Hepatocyte (in vitro differentiated cells): ENCODE measurements at regions not wholly inside any gene's neighbourhood (a gene's known extent, or its start where the extent isn't known, plus 50 kb on each side); places are given as distances from the start of the nearest gene placed in this dataset.
"Not testable (repeated sequence)": the region's sequence is repeated elsewhere in the genome, so short reads cannot be mapped to it uniquely, and the experiment has no call there.

ENCODE experiments used
- DNase-seq: peaks from one replicate; pipeline ENCODE4 v3.0.0-alpha.2; 2016; ENCODE audit warnings: low spot score
- H2AFZ ChIP-seq: fragments of 200-600 bp; sonication (generic); 2 replicates; pipeline ENCODE4 v1.6.0; 2016; ENCODE audit warnings: antibody characterized with exemption, mild to moderate bottlenecking
- H3K27ac ChIP-seq: fragments of 200-600 bp; sonication (generic); 2 replicates; pipeline ENCODE4 v1.5.1; 2016; ENCODE audit warnings: mild to moderate bottlenecking
- H3K27me3 ChIP-seq: fragments of 200-600 bp; sonication (generic); 2 replicates; pipeline ENCODE4 v1.6.1; 2016
- H3K36me3 ChIP-seq: fragments of 200-600 bp; sonication (generic); replicated peaks from 2 replicates; pipeline ENCODE4 v1.5.1; 2016; ENCODE audit warnings: low read depth; ENCODE audit not compliant: insufficient read depth
- H3K4me1 ChIP-seq: fragments of 200-600 bp; sonication (generic); 2 replicates; pipeline ENCODE4 v1.5.1; 2016; ENCODE audit warnings: mild to moderate bottlenecking, moderate library complexity; ENCODE audit not compliant: insufficient read depth
- H3K4me2 ChIP-seq: fragments of 200-600 bp; sonication (generic); 2 replicates; pipeline ENCODE4 v1.6.0; 2016
- H3K4me3 ChIP-seq: fragments of 200-600 bp; sonication (generic); 2 replicates; pipeline ENCODE4 v1.5.1; 2016; ENCODE audit warnings: mild to moderate bottlenecking
- H3K79me2 ChIP-seq: fragments of 200-600 bp; sonication (generic); 2 replicates; pipeline ENCODE4 v1.6.0; 2017; ENCODE audit warnings: mild to moderate bottlenecking
- H3K9me2 ChIP-seq: fragments of 200-600 bp; sonication (generic); replicated peaks from 2 replicates; pipeline ENCODE4 v1.6.0; 2017; ENCODE audit warnings: mild to moderate bottlenecking; ENCODE audit not compliant: insufficient read depth
- H3K9me3 ChIP-seq: fragments of 200-600 bp; sonication (generic); 2 replicates; pipeline ENCODE4 v1.5.1; 2016; ENCODE audit warnings: low read depth, mild to moderate bottlenecking
- H4K20me1 ChIP-seq: fragments of 200-600 bp; sonication (generic); 2 replicates; pipeline ENCODE4 v1.6.0; 2016; ENCODE audit warnings: mild to moderate bottlenecking; ENCODE audit not compliant: insufficient read depth, poor library complexity, severe bottlenecking
- EZH2 ChIP-seq: fragments of 200-600 bp; sonication (generic); IDR thresholded peaks from 2 replicates; pipeline ENCODE4 v1.6.1; 2016; ENCODE audit warnings: antibody characterized with exemption, mild to moderate bottlenecking, borderline replicate concordance
- EZH2phosphoT487 ChIP-seq: fragments of 200-600 bp; sonication (generic); IDR thresholded peaks from one replicate; pipeline ENCODE4 v1.6.1; 2018; ENCODE audit warnings: antibody characterized with exemption, mild to moderate bottlenecking, low read depth, moderate library complexity; ENCODE audit not compliant: unreplicated experiment, severe bottlenecking
- WGBS: methylation state at CpG from one replicate; pipeline ENCODE4 v1.1.6; 2016; ENCODE audit warnings: low lambda C conversion rate; ENCODE audit errors: missing lambda C conversion rate; 5-methylcytosine and 5-hydroxymethylcytosine counted together
- TF ChIP-seq, protein P1 (sequence below): fragments of 200-600 bp; sonication (generic); IDR thresholded peaks from 2 replicates; pipeline ENCODE4 v1.5.1; 2016; ENCODE audit warnings: antibody characterized with exemption, mild to moderate bottlenecking; ENCODE audit not compliant: poor library complexity

DNA sequence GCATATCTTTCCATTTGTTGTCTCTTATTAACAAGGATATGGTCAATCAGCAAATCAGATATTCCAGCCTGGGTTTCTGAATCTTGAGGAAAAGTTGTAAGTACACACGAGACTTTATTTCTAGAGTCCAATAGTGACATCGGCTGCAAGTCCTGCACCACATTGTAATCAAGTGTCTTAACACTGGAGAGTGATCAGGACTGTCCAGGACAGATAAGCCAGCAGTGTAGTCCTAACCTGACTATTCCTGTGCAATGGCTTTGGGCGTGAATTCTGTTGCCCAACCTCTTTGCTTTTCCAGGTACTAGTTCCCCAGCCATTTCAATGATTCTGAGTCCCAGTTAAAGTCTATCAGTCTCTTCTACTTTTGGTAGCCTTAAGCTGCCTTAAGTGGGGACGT lies 395.0 kb downstream of the PCDH10 start:
- Histone ChIP-seq H3K9me3 (no peaks in the 10 kb centered on the region), H3K79me2 (no peaks in the 10 kb centered on the region), H3K27ac (no peak overlapping the region), H3K4me2 (no peak overlapping the region), H3K27me3 (no peaks in the 10 kb centered on the region), H4K20me1 (no peaks in the 10 kb centered on the region), H3K4me3 (no peak overlapping the region), H2AFZ (no peak overlapping the region), H3K4me1 (no peaks in the 10 kb centered on the region), H3K36me3 (no peaks in the 10 kb centered on the region), H3K9me2 (no peaks in the 10 kb centered on the region)
- TF ChIP-seq EZH2: no peak
- TF ChIP-seq, protein P1, sequence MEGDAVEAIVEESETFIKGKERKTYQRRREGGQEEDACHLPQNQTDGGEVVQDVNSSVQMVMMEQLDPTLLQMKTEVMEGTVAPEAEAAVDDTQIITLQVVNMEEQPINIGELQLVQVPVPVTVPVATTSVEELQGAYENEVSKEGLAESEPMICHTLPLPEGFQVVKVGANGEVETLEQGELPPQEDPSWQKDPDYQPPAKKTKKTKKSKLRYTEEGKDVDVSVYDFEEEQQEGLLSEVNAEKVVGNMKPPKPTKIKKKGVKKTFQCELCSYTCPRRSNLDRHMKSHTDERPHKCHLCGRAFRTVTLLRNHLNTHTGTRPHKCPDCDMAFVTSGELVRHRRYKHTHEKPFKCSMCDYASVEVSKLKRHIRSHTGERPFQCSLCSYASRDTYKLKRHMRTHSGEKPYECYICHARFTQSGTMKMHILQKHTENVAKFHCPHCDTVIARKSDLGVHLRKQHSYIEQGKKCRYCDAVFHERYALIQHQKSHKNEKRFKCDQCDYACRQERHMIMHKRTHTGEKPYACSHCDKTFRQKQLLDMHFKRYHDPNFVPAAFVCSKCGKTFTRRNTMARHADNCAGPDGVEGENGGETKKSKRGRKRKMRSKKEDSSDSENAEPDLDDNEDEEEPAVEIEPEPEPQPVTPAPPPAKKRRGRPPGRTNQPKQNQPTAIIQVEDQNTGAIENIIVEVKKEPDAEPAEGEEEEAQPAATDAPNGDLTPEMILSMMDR: no peak
- no peak for TF ChIP-seq EZH2phosphoT487
- DNase-seq: no peak
- WGBS: 92% methylated on average over 4 of the region's 4 CpGs

GRCh38 chr4:133537780-133538281 lies 388.7 kb downstream of the PCDH10 start:
- WGBS: 80% methylated on average over 4 of the region's 4 CpGs
- Histone ChIP-seq H3K9me3 (no peaks in the 10 kb centered on the region), H4K20me1 (no peaks in the 10 kb centered on the region), H2AFZ (no peak overlapping the region), H3K4me2 (no peak overlapping the region), H3K4me1 (no peaks in the 10 kb centered on the region), H3K36me3 (no peaks in the 10 kb centered on the region), H3K4me3 (no peak overlapping the region), H3K79me2 (no peaks in the 10 kb centered on the region), H3K27me3 (no peaks in the 10 kb centered on the region), H3K27ac (no peak overlapping the region), H3K9me2 (no peaks in the 10 kb centered on the region)
- TF ChIP-seq EZH2 (no peak), EZH2phosphoT487 (no peak)
- TF ChIP-seq, protein P1: no peak
- no peak for DNase-seq

DNA sequence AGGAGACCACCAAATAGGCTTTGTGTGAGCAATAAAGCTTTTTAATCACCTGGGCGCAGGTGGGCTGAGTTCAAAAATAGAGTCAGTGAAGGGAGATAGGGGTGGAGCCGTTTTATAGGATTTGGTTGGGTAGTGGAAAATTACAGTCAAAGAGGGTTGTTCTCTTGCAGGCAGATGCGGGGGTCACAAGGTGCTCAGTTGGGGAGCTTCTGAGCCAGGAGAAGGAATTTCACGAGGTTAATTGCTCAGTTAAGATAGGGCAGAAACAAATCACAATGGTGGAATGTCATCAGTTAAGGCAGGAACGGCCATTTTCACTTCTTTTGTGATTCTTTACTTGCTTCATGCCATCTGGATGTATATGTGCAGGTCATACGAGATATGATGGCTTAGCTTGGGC lies 385.1 kb downstream of the PCDH10 start:
- not testable (repeated sequence) for H3K36me3 ChIP-seq, H3K4me1 ChIP-seq, H2AFZ ChIP-seq, H3K27ac ChIP-seq, H3K4me3 ChIP-seq, DNase-seq, H4K20me1 ChIP-seq, H3K79me2 ChIP-seq, H3K27me3 ChIP-seq, H3K9me3 ChIP-seq, H3K4me2 ChIP-seq, H3K9me2 ChIP-seq
- WGBS: 80% methylated on average over 6 of the region's 6 CpGs

GRCh38 chr4:133524369-133524768 lies 375.3 kb downstream of the PCDH10 start:
- H3K9me3 ChIP-seq: no peaks in the 10 kb centered on the region
- no peak overlapping the region for H3K4me2 ChIP-seq
- TF ChIP-seq EZH2phosphoT487 (no peak), EZH2 (no peak)
- TF ChIP-seq, protein P1: no peak
- no peaks in the 10 kb centered on the region for H3K4me1 ChIP-seq
- H4K20me1 ChIP-seq: no peaks in the 10 kb centered on the region
- H3K79me2 ChIP-seq: no peaks in the 10 kb centered on the region
- no peaks in the 10 kb centered on the region for H3K36me3 ChIP-seq
- 26% methylated on average over 1 of the region's 1 CpG for WGBS
- no peak overlapping the region for H3K4me3 ChIP-seq
- no peaks in the 10 kb centered on the region for H3K9me2 ChIP-seq
- no peak overlapping the region for H3K27ac ChIP-seq
- no peak overlapping the region for H2AFZ ChIP-seq
- H3K27me3 ChIP-seq: no peaks in the 10 kb centered on the region
- no peak for DNase-seq
